GM23338 (cell line): ENCODE measurements at regions not wholly inside any gene's neighbourhood (a gene's known extent, or its start where the extent isn't known, plus 50 kb on each side); places are given as distances from the start of the nearest gene placed in this dataset.

Experiments used
- CTCF ChIP-seq, 2 experiments: fragments of 200-600 bp in 1 of 2; sonication (generic) in 1 of 2; conservative IDR thresholded peaks; 2 replicates each; pipeline versions ENCODE4 v1.5.1 to v1.6.1; 2016 to 2017; ENCODE audit warnings: antibody characterized with exemption in 2 of 2, low read depth in 2 of 2, mild to moderate bottlenecking in 2 of 2, moderate library complexity in 1 of 2
- ETS1 ChIP-seq: IDR thresholded peaks from 2 replicates; pipeline ENCODE4 v1.6.1; 2016; ENCODE audit warnings: antibody characterized with exemption
- EZH2phosphoT487 ChIP-seq: fragments of 200-600 bp; sonication (generic); IDR thresholded peaks from one replicate; pipeline ENCODE4 v1.8.1; 2018; ENCODE audit warnings: antibody characterized with exemption; ENCODE audit not compliant: unreplicated experiment
- JUNB ChIP-seq: IDR thresholded peaks from one replicate; pipeline ENCODE4 v1.6.1; 2016; ENCODE audit warnings: antibody characterized with exemption; ENCODE audit not compliant: unreplicated experiment
- NANOG ChIP-seq: IDR thresholded peaks from 2 replicates; pipeline ENCODE4 v1.6.1; 2016; ENCODE audit warnings: antibody characterized with exemption, borderline replicate concordance
- POLR2AphosphoS5 ChIP-seq: IDR thresholded peaks from 2 replicates; pipeline ENCODE4 v1.6.1; 2016; ENCODE audit warnings: antibody characterized with exemption, low read depth
- REST ChIP-seq: IDR thresholded peaks from one replicate; pipeline ENCODE4 v1.6.1; 2018; ENCODE audit warnings: antibody characterized with exemption; ENCODE audit not compliant: unreplicated experiment
- STAT1 ChIP-seq: IDR thresholded peaks from one replicate; pipeline ENCODE4 v1.6.1; 2016; ENCODE audit warnings: antibody characterized with exemption; ENCODE audit not compliant: unreplicated experiment
- ZNF114 ChIP-seq: fragments of 250-450 bp; sonication (Bioruptor Pico); IDR thresholded peaks from 2 replicates; pipeline ENCODE4 v1.5.0; 2020; ENCODE audit warnings: mild to moderate bottlenecking, moderate library complexity
- ZNF331 ChIP-seq: fragments of 250-450 bp; sonication (Bioruptor Pico); IDR thresholded peaks from 2 replicates; pipeline ENCODE4 v1.5.0; 2020; ENCODE audit warnings: low read depth, mild to moderate bottlenecking, moderate library complexity
- ZNF462 ChIP-seq: fragments of 250-450 bp; sonication (Bioruptor Pico); IDR thresholded peaks from 2 replicates; pipeline ENCODE4 v1.5.0; 2020; ENCODE audit warnings: mild to moderate bottlenecking, moderate library complexity

GRCh38 chr2:67130531-67131256 lies 266.4 kb upstream of the ETAA1 start (continued):
- TF ChIP-seq ZNF462 (CRISPR knock-in tag) (no peak), CTCF (conservative IDR thresholded peaks at IDR 0.05; ENCODE audit: low read depth in 2 of 2) (no peak), ZNF331 (no peak), NANOG (no peak), STAT1 (no peak), ETS1 (no peak), ZNF114 (CRISPR knock-in tag) (no peak), REST (no peak), JUNB (no peak), POLR2AphosphoS5 (no peak), EZH2phosphoT487 (no peak)
